ENCODE measurements at regions not wholly inside any gene's neighbourhood (a gene's known extent, or its start where the extent isn't known, plus 50 kb on each side); places are given as distances from the start of the nearest gene placed in this dataset.

- TF ChIP-seq CTCF (IDR thresholded peaks at IDR 0.05) (peak in 1 of 6 experiments; percentile 32), POLR2A (IDR thresholded peaks at IDR 0.05) (no peak)
These were observed 1589.7 kb upstream of the FLRT2 start for GRCh38 chr14:83940253-83940652.
